ENCODE measurements at regions not wholly inside any gene's neighbourhood (a gene's known extent, or its start where the extent isn't known, plus 50 kb on each side); places are given as distances from the start of the nearest gene placed in this dataset.

DNA sequence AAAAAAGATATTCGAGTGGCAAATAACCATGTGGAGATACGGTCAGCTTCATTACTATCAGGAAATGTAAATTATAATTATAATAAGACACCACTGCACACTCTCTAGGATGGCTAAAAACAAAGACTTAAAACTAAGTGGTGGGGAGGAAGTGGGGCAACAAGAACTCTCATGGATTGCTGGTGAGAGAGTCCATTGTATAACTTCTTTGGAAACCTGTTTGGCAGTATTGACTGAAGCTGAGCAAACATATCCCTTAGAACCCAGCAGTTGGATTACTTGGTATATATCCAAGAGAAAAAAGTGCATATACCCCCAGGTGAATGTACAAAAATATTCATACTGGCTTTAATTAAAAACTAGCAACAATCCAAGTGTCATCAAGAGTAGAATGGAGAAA is 133.7 kb upstream of the CTBP2 start:
- no peaks in the 10 kb centered on the region for H3K4me1 ChIP-seq
- 52 to 67% methylated on average over 2 of the region's 2 CpGs for WGBS, 2 donors
- no peak overlapping the region for H3K4me3 ChIP-seq
- no peaks in the 10 kb centered on the region for H3K9me3 ChIP-seq
- no peak overlapping the region for H3K27ac ChIP-seq
- intact Hi-C loops (cut with DNase I), result no loop called here
- H3K27me3 ChIP-seq, result no peaks in the 10 kb centered on the region
- TF ChIP-seq, protein P1, sequence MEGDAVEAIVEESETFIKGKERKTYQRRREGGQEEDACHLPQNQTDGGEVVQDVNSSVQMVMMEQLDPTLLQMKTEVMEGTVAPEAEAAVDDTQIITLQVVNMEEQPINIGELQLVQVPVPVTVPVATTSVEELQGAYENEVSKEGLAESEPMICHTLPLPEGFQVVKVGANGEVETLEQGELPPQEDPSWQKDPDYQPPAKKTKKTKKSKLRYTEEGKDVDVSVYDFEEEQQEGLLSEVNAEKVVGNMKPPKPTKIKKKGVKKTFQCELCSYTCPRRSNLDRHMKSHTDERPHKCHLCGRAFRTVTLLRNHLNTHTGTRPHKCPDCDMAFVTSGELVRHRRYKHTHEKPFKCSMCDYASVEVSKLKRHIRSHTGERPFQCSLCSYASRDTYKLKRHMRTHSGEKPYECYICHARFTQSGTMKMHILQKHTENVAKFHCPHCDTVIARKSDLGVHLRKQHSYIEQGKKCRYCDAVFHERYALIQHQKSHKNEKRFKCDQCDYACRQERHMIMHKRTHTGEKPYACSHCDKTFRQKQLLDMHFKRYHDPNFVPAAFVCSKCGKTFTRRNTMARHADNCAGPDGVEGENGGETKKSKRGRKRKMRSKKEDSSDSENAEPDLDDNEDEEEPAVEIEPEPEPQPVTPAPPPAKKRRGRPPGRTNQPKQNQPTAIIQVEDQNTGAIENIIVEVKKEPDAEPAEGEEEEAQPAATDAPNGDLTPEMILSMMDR (IDR thresholded peaks at IDR 0.05), result no peak
- TF ChIP-seq POLR2A (IDR thresholded peaks at IDR 0.05), result no peak
- ATAC-seq (peak; percentile 58), DNase-seq (no peak)
- H3K36me3 ChIP-seq (replicated peaks in 1 of 2; ENCODE audit: insufficient read depth in 1 of 2, low read depth in 2 of 2), result no peaks in the 10 kb centered on the region

- TF ChIP-seq POLR2A (IDR thresholded peaks at IDR 0.05), result no peak
- TF ChIP-seq, protein P1 (IDR thresholded peaks at IDR 0.05), result no peak
- Histone ChIP-seq H3K36me3 (replicated peaks in 1 of 2; ENCODE audit: insufficient read depth in 1 of 2, low read depth in 2 of 2) (no peaks in the 10 kb centered on the region), H3K4me1 (no peaks in the 10 kb centered on the region), H3K9me3 (no peaks in the 10 kb centered on the region), H3K4me3 (no peak overlapping the region), H3K27me3 (no peaks in the 10 kb centered on the region), H3K27ac (no peak overlapping the region)
- WGBS, 2 donors, result 90 to 94% methylated on average over 9 of the region's 9 CpGs
- DNase-seq (no peak), ATAC-seq (no peak)
- intact Hi-C loops (cut with DNase I), result no loop called here
Observed at GRCh38 chr10:125291836-125292235, 131.5 kb upstream of the CTBP2 start.

DNA sequence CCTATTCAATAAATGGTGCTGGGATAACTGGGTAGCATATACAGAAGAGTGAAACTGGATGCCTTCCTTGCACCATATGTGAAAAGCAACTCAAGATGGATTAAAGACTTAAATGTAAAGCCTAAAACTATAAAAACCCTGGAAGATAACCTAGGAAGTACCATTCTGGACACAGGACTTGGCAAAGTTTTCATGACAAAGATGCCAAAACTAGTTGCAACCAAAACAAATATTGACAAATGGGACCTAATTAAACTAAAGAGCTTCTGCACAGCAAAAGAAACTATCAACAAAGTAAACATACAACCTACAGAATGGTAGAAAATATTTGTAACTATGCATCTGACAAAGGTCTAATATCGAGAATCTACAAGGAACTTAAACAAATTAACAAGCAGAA is 129.1 kb upstream of the CTBP2 start:
- H3K36me3 ChIP-seq (replicated peaks in 1 of 2; ENCODE audit: insufficient read depth in 1 of 2, low read depth in 2 of 2), result no peaks in the 10 kb centered on the region
- TF ChIP-seq, protein P1 (IDR thresholded peaks at IDR 0.05), result no peak
- TF ChIP-seq POLR2A (IDR thresholded peaks at IDR 0.05), result no peak
- no peak for DNase-seq
- 47 to 50% methylated on average over 1 of the region's 1 CpG for WGBS, 2 donors
- H3K27me3 ChIP-seq, result no peaks in the 10 kb centered on the region
- H3K27ac ChIP-seq, result no peak overlapping the region
- ATAC-seq, result no peak
- H3K4me1 ChIP-seq, result no peaks in the 10 kb centered on the region
- no peak overlapping the region for H3K4me3 ChIP-seq
- H3K9me3 ChIP-seq, result no peaks in the 10 kb centered on the region
- intact Hi-C loops (cut with DNase I), result no loop called here

- no peaks in the 10 kb centered on the region for H3K4me1 ChIP-seq
- 79 to 82% methylated on average over 6 of the region's 6 CpGs for WGBS, 2 donors
- intact Hi-C loops (cut with DNase I), result no loop called here
- no peaks in the 10 kb centered on the region for H3K27me3 ChIP-seq
- TF ChIP-seq POLR2A (IDR thresholded peaks at IDR 0.05), result no peak
- TF ChIP-seq, protein P1 (IDR thresholded peaks at IDR 0.05), result no peak
- H3K36me3 ChIP-seq (replicated peaks in 1 of 2; ENCODE audit: insufficient read depth in 1 of 2, low read depth in 2 of 2), result no peaks in the 10 kb centered on the region
- no peak for DNase-seq
- no peaks in the 10 kb centered on the region for H3K9me3 ChIP-seq
- ATAC-seq, result no peak
- no peak overlapping the region for H3K4me3 ChIP-seq
- H3K27ac ChIP-seq, result no peak overlapping the region
Observed at GRCh38 chr10:125284875-125285597, 124.7 kb upstream of the CTBP2 start.
